ENCODE measurements at regions not wholly inside any gene's neighbourhood (a gene's known extent, or its start where the extent isn't known, plus 50 kb on each side); places are given as distances from the start of the nearest gene placed in this dataset.

- Histone ChIP-seq H4K20me1 (ENCODE audit: control insufficient read depth, extremely low read depth, insufficient read depth, low read length) (no peaks in the 10 kb centered on the region), H3K4me3 (ENCODE audit: control insufficient read depth in 2 of 3, extremely low read depth in 1 of 3, insufficient read depth in 2 of 3, low read depth in 1 of 3, low read length in 3 of 3) (no peak overlapping the region), H3K27me3 (ENCODE audit: control insufficient read depth, extremely low read depth, insufficient read depth, low read length) (no peaks in the 10 kb centered on the region), H3K9ac (ENCODE audit: control insufficient read depth, extremely low read depth, insufficient read depth, low read length) (no peak overlapping the region), H3K79me2 (ENCODE audit: control insufficient read depth, insufficient read depth, low read length) (no peaks in the 10 kb centered on the region), H3K36me3 (ENCODE audit: control insufficient read depth in 2 of 2, extremely low read depth in 1 of 2, insufficient read depth in 2 of 2, low read length in 2 of 2) (no peaks in the 10 kb centered on the region), H3K4me1 (ENCODE audit: control insufficient read depth, extremely low read depth, insufficient read depth, low read length) (no peaks in the 10 kb centered on the region), H2AFZ (ENCODE audit: control insufficient read depth, low read length) (no peak overlapping the region), H3K9me3 (ENCODE audit: control insufficient read depth, low read depth, low read length) (no peaks in the 10 kb centered on the region), H3K4me2 (ENCODE audit: control insufficient read depth, extremely low read depth, insufficient read depth, low read depth, low read length) (no peak overlapping the region), H3K27ac (ENCODE audit: control insufficient read depth, insufficient read depth, low read length) (no peak overlapping the region), H3K9me1 (ENCODE audit: control insufficient read depth, extremely low read depth, insufficient read depth, low read length) (no peaks in the 10 kb centered on the region)
- dilution Hi-C loops (cut with MboI; ENCODE audit: extremely low pct_ligation_motif_present, low sequenced_read_pairs): no loop called here
- FAIRE-seq (no peak), DNase-seq (ENCODE audit: low read depth, low spot score) (no peak)
- no peak for TF ChIP-seq EZH2 (IDR thresholded peaks at IDR 0.05; ENCODE audit: low read length)
- no peak for TF ChIP-seq CTCF (optimal IDR thresholded peaks at IDR 0.05 in 1 of 3, IDR thresholded peaks at IDR 0.05 in 1 of 3, conservative IDR thresholded peaks at IDR 0.05 in 1 of 3; ENCODE audit: extremely low read depth in 1 of 3, insufficient read depth in 2 of 3, low read length in 3 of 3)
Measured at GRCh38 chr3:82293867-82294266, 532.4 kb upstream of the GBE1 start.

GRCh38 chr3:82293435-82293834 lies 532.0 kb upstream of the GBE1 start:
- Histone ChIP-seq H3K4me3 (ENCODE audit: control insufficient read depth in 2 of 3, extremely low read depth in 1 of 3, insufficient read depth in 2 of 3, low read depth in 1 of 3, low read length in 3 of 3) (no peak overlapping the region), H3K27me3 (ENCODE audit: control insufficient read depth, extremely low read depth, insufficient read depth, low read length) (no peaks in the 10 kb centered on the region), H3K9me3 (ENCODE audit: control insufficient read depth, low read depth, low read length) (no peaks in the 10 kb centered on the region), H3K4me2 (ENCODE audit: control insufficient read depth, extremely low read depth, insufficient read depth, low read depth, low read length) (no peak overlapping the region), H3K9ac (ENCODE audit: control insufficient read depth, extremely low read depth, insufficient read depth, low read length) (no peak overlapping the region), H3K36me3 (ENCODE audit: control insufficient read depth in 2 of 2, extremely low read depth in 1 of 2, insufficient read depth in 2 of 2, low read length in 2 of 2) (no peaks in the 10 kb centered on the region), H3K4me1 (ENCODE audit: control insufficient read depth, extremely low read depth, insufficient read depth, low read length) (no peaks in the 10 kb centered on the region), H4K20me1 (ENCODE audit: control insufficient read depth, extremely low read depth, insufficient read depth, low read length) (no peaks in the 10 kb centered on the region), H3K27ac (ENCODE audit: control insufficient read depth, insufficient read depth, low read length) (no peak overlapping the region), H2AFZ (ENCODE audit: control insufficient read depth, low read length) (no peak overlapping the region), H3K9me1 (ENCODE audit: control insufficient read depth, extremely low read depth, insufficient read depth, low read length) (no peaks in the 10 kb centered on the region), H3K79me2 (ENCODE audit: control insufficient read depth, insufficient read depth, low read length) (no peaks in the 10 kb centered on the region)
- dilution Hi-C loops (cut with MboI; ENCODE audit: extremely low pct_ligation_motif_present, low sequenced_read_pairs): no loop called here
- no peak for FAIRE-seq
- TF ChIP-seq CTCF (optimal IDR thresholded peaks at IDR 0.05 in 1 of 3, IDR thresholded peaks at IDR 0.05 in 1 of 3, conservative IDR thresholded peaks at IDR 0.05 in 1 of 3; ENCODE audit: extremely low read depth in 1 of 3, insufficient read depth in 2 of 3, low read length in 3 of 3) (no peak), EZH2 (IDR thresholded peaks at IDR 0.05; ENCODE audit: low read length) (no peak)
- no peak for DNase-seq (ENCODE audit: low read depth, low spot score)

All from keratinocyte (primary cell).